ENCODE measurements at regions not wholly inside any gene's neighbourhood (a gene's known extent, or its start where the extent isn't known, plus 50 kb on each side); places are given as distances from the start of the nearest gene placed in this dataset.
"Not testable (repeated sequence)": the region's sequence is repeated elsewhere in the genome, so short reads cannot be mapped to it uniquely, and the experiment has no call there.

DNA sequence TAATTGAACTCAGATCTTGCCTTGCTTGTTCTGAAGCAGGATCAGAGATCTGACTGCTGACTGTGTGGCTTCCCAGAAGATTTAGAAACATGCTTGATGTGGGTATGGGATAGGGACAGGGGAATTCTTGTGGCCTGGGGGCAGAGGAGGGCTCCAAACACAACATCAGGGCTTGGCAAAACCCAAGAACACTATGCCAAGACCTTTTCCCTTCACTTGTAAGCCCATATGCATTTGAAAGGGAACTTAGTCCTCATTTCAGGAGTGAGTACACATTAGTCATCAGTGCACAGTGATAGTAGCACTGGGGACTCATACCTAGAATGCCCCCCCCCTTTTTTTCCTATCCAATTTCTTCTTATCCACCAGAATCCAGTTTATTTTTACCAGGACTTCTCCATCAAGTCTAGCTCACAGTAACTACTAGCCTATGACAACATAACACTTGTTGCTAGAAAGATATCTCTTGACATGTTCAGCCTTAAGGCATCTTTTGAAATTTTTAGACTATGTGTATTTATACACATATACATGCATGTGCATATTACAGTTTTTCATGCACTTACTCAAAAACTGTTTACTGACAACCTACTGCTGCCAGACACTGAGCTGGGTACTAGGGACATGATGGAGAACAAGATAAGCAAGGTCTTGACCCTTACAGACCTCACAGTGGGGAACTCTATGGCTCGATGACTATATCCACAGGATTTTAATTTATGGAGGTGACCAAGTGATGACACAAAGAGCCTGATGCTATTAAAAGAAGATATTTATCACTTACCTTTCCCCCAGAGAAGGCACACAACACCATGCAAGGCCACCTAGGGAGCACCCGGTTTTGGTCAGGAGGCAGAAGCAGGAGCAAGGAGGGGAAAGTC lies 158.3 kb upstream of the MAP3K1 start:
- no peak for DNase-seq

DNA sequence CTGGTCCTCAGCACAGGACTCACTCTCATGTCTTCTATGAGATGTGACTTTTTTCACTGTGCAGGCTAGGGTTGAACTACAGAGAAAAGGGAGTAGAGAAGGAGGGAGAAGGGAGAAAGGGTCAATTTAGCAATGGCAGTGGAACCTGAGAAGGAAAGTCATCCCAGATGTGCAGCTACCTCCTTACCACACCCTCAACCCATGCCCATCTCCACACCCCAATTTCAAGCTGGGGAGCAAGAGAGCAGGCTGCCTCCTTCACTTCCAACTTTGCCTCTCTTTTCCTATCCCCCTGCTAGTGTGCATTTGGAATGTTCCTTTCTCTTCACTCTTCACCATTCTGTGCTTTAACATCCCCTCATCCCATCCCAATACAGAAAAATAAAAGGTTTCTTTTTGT lies 163.5 kb upstream of the MAP3K1 start:
- DNase-seq, result no peak

DNA sequence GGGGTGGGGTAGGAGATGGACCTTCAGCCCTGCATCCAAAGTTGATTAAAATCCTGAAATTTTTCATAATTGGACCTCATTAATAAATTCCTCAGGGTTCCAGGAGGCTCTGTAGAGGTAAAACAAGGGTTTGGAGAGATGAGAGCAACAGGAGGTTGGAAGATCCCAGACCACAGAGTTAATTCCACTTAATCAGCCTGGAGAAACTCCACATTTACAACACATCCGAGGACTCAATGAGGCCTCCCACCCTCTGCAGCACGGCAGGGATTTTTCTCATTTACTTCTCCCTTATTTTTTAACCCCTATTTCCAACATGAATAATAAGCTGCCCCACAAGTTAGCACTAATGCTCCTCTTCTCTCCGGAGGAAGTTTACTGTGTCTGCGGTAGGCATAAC lies 165.0 kb upstream of the MAP3K1 start:
- no peak for DNase-seq

DNA sequence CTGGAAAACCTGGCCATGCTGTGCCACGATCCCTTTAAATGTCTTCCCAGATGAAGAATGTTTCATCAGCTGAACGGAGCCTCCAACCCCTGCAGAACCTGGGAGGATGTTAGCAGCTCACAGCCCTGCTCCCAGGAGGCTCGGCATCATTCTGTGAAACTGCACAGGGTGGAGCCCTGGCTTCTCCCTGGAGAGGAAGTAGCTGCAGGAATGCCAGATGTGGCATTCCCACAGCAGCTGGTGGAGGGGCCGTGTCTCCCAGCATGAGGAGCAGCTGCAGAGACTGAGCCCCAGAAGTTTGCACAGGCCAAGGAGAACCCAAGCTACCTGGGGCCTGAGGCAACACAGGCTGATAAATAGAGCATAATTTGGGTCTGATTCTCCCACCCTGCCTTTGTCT lies 165.8 kb upstream of the MAP3K1 start:
- DNase-seq, result no peak

DNA sequence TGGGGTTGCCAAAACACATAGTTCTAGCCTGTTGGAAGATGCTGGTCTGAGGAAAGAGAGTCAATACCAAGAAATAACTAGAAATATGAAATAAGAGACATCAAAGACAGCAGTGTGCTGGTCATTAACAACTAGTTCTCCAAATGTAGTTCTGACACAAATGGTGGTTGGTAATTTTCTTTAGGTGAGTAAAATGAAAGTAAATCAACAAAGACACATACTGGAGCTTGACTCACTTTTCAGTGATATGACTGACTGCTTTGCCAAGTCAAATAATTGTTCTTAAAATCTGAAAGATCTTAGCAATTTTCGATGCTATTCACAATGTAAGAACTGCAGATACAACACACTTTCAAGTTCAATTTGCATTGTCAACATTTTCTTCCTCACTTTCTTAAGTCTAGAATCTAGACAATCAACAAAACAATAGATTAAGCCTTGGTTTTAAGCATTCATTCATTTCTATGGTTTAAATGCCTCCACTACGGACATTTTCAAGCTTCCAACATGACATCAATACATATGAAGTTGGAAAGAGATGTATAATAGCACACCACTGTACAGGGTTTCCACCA lies 166.8 kb upstream of the MAP3K1 start:
- DNase-seq, result no peak

DNA sequence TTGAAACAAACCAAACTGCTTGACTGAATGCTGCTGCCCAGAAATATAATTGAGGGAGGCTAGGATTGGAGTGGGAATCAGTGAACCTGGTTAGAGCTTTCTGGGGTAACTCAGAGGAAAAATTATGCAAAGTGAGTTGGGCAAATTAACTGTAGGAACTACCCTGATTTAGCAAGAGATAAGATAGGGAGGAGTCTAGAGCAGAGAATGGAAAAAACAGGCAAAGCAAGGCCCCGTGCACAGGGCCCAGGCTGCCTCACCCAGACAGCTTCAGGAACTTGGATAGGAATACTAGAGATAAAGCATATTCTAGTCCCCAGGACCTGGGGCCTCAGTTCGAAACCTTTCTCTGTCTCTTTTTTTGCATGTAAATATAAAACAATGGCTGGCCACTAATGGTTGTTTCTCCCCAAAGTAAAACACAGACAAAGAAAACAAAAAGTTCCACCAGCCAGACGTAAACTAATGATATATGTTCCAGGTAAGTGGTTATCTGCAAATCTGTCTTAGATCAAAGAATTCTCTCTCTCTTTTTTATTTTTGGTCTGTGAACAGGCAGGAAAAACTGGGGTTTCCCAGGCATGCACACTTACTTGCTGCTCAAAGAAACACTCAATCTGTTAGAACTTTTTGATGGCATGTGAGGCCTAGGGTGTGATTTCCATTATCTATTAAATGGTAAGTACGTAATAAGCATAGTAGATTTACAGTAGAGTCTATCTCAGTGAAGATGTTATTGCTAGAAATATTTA lies 168.1 kb upstream of the MAP3K1 start:
- no peak for DNase-seq

DNA sequence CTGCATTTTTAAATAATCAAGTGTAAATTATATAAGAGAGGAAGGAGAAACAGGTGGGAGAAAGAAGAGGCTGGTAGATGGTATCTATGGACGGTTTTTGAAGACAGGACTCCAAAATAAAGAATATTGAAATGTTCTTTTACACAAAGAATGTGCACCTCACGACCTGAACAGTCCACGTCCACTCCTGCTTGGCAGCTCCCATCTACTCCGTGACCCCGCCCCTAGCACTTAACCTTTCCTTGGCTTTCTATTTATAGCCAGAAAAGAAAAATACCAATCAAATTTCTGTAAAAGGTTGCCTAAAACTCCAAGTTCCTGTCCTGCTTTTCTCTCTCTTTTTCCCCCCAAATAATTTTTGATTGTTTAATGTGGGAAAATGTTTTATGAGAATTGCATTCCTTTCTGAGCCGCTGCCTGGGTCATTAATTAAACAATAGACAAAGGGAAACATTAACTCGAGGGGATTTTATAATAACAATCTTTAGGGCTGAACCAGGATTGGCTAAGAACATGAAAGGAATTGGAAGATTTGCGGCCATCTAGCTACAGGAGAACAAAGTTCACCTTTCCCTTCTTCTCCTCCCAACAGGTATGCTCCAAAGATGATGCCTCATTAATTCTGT lies 173.6 kb upstream of the MAP3K1 start:
- no peak for DNase-seq

DNA sequence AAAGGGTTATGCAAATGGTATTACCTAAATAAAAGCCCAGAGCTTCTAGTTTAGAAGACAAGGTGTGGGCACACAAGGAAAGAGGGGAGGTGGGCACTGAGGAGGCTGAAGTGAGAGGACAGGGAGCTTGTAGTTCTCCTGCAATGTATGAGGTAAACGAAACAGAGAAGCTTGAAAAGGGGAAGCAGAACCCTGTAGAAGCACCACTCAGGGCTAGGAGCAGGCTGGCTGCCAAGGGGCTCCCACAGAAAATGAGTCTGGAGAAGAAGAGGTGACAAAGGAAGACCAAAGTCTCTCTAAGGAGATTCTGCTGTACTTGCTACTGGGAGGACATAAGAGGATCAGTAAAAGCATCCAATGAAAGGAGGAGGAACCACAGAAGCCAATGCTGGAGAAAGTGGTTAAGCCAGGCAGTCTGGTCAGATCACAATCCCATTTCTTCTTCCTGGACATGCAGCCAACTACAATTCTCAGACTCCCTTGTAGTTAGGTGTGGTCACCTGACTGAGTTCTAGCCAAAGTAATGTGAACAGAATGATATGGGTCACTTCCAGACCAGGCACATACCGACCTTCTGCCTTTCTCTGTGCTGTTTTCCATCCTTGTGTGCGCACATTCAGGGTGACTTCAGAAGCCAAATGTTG lies 174.5 kb upstream of the MAP3K1 start:
- no peak for DNase-seq

DNA sequence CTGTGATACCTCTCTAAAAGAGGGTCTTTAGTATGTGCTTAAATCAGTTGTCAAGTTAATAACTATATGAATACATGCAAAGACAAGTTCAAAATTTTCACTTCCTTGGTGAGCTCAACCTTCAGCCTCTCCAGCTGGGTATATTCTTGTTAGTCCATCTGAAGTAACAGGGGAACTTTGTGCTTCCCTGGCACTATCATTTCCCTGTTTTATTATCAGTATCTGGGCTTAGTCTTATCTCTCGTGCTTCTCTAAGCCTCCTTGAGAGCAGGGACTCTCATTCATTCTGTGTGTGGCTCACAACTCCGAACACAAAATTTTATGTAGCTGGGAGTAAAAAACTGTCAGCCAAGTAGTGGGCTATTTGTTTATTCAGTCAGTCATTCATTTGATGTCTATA lies 175.9 kb upstream of the MAP3K1 start:
- no peak for DNase-seq

DNA sequence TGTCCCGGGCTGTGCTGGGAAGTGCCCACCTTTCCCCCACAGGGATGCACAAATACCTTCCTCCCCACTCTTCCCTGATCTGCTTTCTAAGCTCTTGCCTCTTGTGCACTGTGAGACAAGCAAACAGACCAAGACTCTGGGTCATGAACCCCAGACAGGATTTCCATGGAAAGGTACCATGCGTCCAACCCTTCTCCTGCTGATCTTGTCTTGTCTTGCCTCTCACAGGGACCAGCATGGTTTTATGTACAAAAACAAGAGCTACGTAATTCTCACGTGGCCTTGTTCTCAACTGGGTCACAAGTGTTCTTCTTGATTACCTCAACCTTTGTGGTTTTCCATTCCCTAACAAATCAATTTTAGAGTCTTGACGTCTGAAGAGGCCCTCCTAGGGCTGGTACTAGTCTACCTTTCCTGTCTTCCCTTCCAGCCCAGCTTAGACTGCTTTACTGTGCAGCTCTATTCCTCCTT lies 176.5 kb upstream of the MAP3K1 start:
- DNase-seq, result no peak

DNA sequence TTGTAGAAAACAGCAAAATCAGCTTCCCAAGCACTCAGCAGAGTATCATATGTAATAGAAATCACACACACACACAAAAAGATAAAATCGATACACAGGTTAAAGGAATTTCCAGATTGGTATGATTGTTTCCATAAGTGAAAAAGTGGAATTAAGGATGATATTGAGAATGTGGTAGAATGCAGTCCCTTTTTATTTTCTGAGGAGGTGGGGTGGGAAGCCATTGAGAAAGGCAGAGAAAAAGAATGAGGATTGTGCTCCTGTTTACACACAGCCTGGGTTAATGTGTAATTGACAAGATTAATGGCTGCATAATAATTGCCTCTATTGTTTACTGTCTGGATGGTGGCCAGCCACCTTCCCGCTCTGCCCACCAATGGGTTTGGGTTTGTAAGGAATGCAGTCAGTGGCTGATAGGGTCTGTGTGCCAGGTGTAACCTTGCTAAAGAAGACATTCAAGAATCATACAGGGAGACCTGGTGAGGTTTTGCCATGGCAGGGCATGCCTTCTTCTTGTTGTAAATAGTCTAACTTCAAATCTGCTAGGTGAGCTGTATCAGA lies 177.2 kb upstream of the MAP3K1 start:
- DNase-seq, result no peak

DNA sequence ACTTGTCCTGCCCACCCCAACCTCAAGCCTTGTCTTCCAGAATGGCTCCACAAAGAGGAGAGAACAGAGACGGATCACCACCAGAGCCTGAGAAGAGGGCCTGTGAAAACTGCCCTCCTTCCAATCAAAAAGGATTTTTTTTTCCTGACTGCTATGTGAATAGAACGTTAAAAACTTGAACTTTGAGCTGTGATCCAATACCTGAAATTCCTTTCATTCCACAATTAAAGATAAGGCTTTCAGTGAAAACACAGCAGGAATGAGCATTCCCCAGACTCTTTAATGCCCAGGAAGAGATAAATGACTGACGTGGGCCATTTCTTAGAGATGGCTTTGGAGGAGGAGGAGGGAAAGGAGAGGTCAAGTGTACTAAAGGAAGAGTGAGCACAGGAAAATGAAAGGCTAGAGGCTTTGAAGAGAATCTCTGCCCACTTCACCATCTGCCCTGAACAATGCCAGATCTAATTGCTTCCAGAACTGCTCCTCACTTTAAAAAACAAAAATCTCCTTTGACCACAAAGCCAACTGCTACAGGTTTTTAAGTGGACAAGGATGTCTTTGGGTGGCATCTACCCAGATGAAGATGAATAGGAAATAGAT lies 177.9 kb upstream of the MAP3K1 start:
- DNase-seq, result no peak

DNA sequence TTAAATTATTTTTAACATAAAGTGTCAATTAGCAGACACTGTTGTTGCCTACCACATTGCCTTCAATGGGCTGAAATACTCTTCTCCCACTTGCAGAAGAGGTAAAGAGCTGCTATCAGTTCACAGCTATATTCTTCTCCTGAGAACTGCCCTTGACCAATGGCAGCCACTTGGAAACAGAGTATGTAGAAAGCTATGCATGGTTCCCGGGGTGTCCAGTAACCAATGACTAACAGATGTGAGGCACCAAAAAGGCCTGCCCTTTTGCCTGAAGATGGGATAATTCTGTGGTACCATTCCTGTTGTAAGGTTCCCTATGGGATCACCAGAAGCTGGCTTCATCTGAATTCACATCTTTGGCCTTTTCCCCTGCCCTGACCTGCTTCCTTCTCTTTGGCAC lies 181.4 kb upstream of the MAP3K1 start:
- DNase-seq, result no peak

DNA sequence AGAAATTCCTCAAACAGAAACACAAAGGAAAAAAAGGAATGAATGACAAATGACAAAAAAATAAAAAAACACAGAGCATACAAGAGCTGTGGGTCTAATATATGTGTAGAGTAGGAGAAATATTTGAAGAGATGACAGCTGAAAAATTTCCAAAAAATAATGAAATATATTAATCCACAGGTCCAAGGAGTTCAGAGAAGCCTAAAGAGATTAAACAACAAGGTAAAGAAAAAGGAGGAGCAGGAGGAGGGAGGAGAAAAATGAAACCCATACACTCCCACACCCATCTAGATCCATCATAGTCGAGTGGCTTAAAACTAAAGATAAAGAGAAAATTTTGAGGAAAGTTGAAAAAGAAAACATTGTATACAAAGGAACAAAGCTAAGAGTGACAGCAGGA lies 182.4 kb upstream of the MAP3K1 start:
- DNase-seq, result no peak

DNA sequence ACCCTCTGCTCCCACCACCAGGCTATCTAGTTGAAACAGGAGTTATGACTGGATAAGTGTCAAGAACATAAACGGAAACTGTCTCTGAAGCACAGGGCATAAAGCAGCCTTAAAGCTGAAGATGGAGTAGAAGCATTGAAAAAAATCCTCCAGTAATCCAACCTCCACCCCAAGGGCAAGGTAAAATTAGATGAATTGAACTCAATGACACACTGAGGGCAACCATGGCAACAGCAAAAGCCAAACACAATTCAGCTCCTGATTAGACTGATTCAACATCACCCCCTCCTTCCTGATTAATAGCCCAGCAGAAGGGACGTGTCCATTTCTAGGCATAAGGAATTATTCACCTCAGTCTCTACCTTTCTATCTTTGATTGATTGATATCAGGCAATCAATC lies 183.2 kb upstream of the MAP3K1 start:
- DNase-seq, result no peak

DNA sequence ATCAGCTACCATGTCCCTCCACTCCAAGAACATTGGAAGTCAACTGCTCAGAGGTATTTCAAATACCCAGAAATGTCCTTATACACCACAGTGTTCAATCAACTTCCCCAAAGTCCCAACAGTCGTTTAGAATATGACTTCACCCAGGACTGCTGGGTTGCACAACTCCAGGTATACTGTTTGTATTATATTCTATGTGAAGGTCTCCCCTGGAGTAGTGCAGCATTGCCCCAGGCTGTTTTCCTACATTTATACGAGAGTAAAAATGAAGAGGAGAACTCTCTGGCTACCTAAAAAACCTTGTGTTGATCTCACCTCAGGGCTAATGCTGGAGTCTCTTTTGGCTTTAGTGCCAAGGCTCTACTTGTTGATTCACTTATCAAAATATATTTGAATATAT lies 183.6 kb upstream of the MAP3K1 start:
- no peak for DNase-seq

DNA sequence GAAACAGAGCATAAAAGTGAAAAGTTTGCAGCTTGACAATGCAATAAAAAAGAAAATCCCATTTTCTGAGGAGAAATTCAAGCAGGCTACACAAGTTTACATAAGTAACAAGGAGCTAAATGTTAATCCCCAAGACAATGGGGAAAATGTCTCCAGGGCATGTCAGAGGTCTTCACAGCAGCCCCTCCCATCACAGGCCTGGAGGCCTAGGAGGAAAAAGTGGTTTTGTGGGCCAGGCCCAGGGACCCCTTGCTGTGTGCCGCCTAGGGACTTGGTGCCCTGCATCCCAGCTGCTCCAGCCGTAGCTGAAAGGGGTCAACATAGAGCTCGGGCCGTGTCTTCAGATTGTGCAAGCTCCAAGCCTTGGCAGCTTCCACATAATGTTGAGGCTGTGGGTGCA lies 186.7 kb upstream of the MAP3K1 start:
- DNase-seq, result not testable (repeated sequence)

DNA sequence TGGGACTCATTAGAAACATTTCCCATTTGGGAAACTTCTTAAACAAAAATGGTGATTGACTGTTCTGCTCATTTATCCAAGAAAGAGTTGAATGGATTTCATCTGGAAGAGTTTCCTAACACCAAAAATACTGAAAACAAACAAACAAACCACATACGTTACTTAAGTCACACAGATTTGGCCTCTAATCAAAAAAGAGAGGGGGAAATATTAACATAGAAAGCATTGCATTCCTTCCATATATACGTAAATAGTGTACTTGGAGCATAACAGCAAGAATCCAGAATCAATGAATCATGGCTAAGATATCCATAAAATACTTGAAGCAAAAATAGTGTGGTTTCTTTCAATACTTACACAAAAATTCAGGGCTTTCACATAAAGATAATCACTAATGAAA lies 189.8 kb upstream of the MAP3K1 start:
- no peak for DNase-seq

DNA sequence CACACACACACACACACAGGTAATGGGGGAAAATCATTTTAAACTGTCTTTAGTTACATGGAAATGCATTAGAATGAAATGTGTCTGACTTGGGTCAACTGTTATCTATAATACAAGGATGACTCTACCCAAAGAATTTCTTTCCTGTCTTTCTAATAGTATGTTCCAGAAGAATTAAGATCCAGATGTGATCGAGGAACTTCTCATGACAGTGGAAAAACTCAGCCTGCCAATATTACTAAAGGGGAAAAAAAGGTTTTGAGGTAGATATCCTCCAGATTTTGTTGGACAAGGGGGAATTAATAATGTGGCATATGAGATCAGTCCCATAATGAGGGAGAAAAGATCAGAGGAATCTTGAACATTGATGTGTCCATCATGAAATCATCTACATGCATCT lies 190.6 kb upstream of the MAP3K1 start:
- no peak for DNase-seq

DNA sequence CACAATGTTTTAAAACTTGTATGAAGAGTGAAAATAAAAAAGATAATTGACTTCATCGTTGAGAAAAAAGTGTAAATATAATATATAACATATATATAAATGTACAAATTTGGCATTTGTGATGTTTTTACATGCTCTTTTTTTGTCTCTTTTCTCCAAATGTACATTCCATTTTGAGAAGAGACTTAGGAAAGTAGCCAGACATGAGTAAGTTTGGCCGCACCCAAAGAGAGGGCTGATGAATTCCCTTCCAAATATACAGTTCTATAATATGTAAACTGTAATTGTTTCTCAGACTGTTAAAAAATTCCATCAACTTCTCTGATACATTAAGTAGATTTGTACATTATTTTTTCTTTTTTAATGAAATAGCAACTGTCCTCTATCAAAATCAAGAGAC lies 193.2 kb upstream of the MAP3K1 start:
- DNase-seq, result no peak

DNA sequence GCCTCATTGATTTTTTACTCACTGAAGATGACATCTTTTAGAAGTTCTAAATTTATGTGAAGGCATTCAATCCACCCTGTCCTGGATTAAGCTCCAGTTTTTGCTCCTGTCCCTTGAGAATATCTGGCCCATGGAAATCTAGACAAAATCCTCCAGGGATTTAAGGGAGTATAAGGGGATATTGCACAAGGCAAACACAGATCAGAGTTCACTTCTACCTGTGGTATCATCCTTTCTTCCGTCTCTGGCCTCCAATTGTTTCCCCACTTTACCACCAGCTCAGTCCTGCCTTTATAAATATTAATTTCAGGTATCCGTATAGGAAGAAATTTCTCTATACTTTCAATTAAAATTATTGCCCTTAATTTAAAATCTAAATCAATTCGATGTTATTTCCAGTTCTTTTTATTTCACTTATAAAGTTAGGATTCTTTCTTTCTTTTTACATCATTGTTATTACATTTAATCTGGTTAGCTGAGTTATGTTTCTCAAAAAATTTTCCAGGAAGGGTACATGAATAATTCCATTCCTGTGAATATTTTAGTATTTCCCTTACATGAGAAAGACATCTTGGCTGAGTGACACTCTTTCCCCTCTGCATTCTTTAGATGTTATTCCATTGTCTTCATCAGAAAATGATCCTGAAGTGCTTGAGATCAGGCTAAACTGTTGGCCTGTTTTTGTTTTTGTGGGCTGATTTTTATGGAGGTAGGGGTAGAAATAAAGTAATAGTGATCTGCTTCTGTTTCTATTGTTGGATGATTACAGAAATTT lies 194.3 kb upstream of the MAP3K1 start:
- DNase-seq, result no peak
